Liver (tissue), 8 donors: ENCODE measurements at regions not wholly inside any gene's neighbourhood (a gene's known extent, or its start where the extent isn't known, plus 50 kb on each side); places are given as distances from the start of the nearest gene placed in this dataset.

ENCODE experiments used
- DNase-seq: peaks from one replicate; pipeline ENCODE4 v3.0.0-alpha.2; 2017; ENCODE audit warnings: low spot score
- H3K27ac ChIP-seq, 2 donors: one replicate each; pipeline ENCODE4 v1.7.0; 2013; ENCODE audit warnings: inconsistent platforms in 2 of 2, low read length in 2 of 2, control low read depth in 1 of 2, low read depth in 1 of 2, mild to moderate bottlenecking in 1 of 2
- H3K27me3 ChIP-seq, 4 donors: one replicate each; pipeline versions ENCODE4 v1.6.1 to v1.7.0; 2013; ENCODE audit warnings: low read length in 3 of 4, inconsistent platforms in 1 of 4, mild to moderate bottlenecking in 1 of 4, moderate library complexity in 1 of 4; ENCODE audit not compliant: control insufficient read depth in 4 of 4, insufficient read depth in 4 of 4
- H3K36me3 ChIP-seq, 4 donors: one replicate each; pipeline versions ENCODE4 v1.6.1 to v1.7.0; 2013; ENCODE audit warnings: low read length in 3 of 4, mild to moderate bottlenecking in 3 of 4, low read depth in 1 of 4, moderate library complexity in 1 of 4; ENCODE audit not compliant: control insufficient read depth in 4 of 4, insufficient read depth in 3 of 4
- H3K4me1 ChIP-seq, 4 donors: one replicate each; pipeline versions ENCODE4 v1.6.1 to v1.7.0; 2013; ENCODE audit warnings: low read length in 3 of 4, mild to moderate bottlenecking in 3 of 4, moderate library complexity in 1 of 4; ENCODE audit not compliant: control insufficient read depth in 4 of 4, insufficient read depth in 4 of 4
- H3K4me3 ChIP-seq, 3 donors: one replicate each; pipeline versions ENCODE4 v1.6.1 to v1.7.0; 2013; ENCODE audit warnings: low read length in 3 of 3, control low read depth in 1 of 3, low read depth in 1 of 3, mild to moderate bottlenecking in 1 of 3
- H3K9ac ChIP-seq, 2 donors: one replicate each; pipeline ENCODE4 v1.7.0; 2013; ENCODE audit warnings: low read length in 2 of 2, mild to moderate bottlenecking in 2 of 2, moderate library complexity in 2 of 2, control low read depth in 1 of 2, low read depth in 1 of 2
- H3K9me3 ChIP-seq, 4 donors: one replicate each; pipeline versions ENCODE4 v1.6.1 to v1.7.0; 2013; ENCODE audit warnings: low read length in 3 of 4; ENCODE audit not compliant: control insufficient read depth in 4 of 4
- EGR1 ChIP-seq, 2 donors: IDR thresholded peaks; 2 replicates each; pipeline ENCODE4 v1.6.1; 2016 to 2018; ENCODE audit warnings: antibody characterized with exemption in 2 of 2, low read depth in 2 of 2
- FOXA1 ChIP-seq: IDR thresholded peaks from 2 replicates; pipeline ENCODE4 v1.6.1; 2016; ENCODE audit warnings: antibody characterized with exemption
- FOXA2 ChIP-seq: IDR thresholded peaks from 2 replicates; pipeline ENCODE4 v1.6.1; 2016; ENCODE audit warnings: antibody characterized with exemption
- GABPA ChIP-seq, 2 donors: IDR thresholded peaks in 1 of 2; conservative IDR thresholded peaks in 1 of 2; 2 replicates each; pipeline ENCODE4 v1.6.1; 2016; ENCODE audit warnings: antibody characterized with exemption in 2 of 2, mild to moderate bottlenecking in 1 of 2, moderate library complexity in 1 of 2
- HNF4A ChIP-seq, 2 donors: conservative IDR thresholded peaks; 2 replicates each; pipeline ENCODE4 v1.6.1; 2016; ENCODE audit warnings: antibody characterized with exemption in 2 of 2, mild to moderate bottlenecking in 2 of 2
- HNF4G ChIP-seq: IDR thresholded peaks from 2 replicates; pipeline ENCODE4 v1.6.1; 2016; ENCODE audit warnings: antibody characterized with exemption
- JUND ChIP-seq, 2 donors: IDR thresholded peaks; 2 replicates each; pipeline ENCODE4 v1.6.1; 2016; ENCODE audit warnings: antibody characterized with exemption in 2 of 2
- NR2F2 ChIP-seq: IDR thresholded peaks from 2 replicates; pipeline ENCODE4 v1.6.1; 2016; ENCODE audit warnings: antibody characterized with exemption
- RAD21 ChIP-seq, 2 donors: IDR thresholded peaks; 2 replicates each; pipeline ENCODE4 v1.6.1; 2016; ENCODE audit warnings: antibody characterized with exemption in 2 of 2, mild to moderate bottlenecking in 2 of 2
- RXRA ChIP-seq, 2 donors: IDR thresholded peaks; 2 replicates each; pipeline ENCODE4 v1.6.1; 2017 to 2018; ENCODE audit warnings: antibody characterized with exemption in 2 of 2, mild to moderate bottlenecking in 1 of 2
- SP1 ChIP-seq: IDR thresholded peaks from 2 replicates; pipeline ENCODE4 v1.6.1; 2018; ENCODE audit warnings: antibody characterized with exemption, mild to moderate bottlenecking
- TAF1 ChIP-seq: conservative IDR thresholded peaks from 2 replicates; pipeline ENCODE4 v1.6.1; 2016; ENCODE audit warnings: antibody characterized with exemption, mild to moderate bottlenecking
- ZBTB33 ChIP-seq: IDR thresholded peaks from 2 replicates; pipeline ENCODE4 v1.6.1; 2016; ENCODE audit warnings: antibody characterized with exemption
- WGBS: extraction: QIAGEN DNeasy Blood & Tissue Kit; methylation state at CpG from one replicate; pipeline ENCODE4 v1.1.7; 2013; 5-methylcytosine and 5-hydroxymethylcytosine counted together
- TF ChIP-seq, protein P1 (sequence below): fragments of 150-350 bp; IDR thresholded peaks from 2 replicates; pipeline ENCODE4 v1.5.1; 2017; ENCODE audit warnings: improper control_type of control experiment, low read depth, low read length; ENCODE audit not compliant: missing input control
- TF ChIP-seq, protein P2 (sequence below): IDR thresholded peaks from 2 replicates; pipeline ENCODE4 v1.6.1; 2016; ENCODE audit warnings: antibody characterized with exemption, mild to moderate bottlenecking
- TF ChIP-seq, protein P3 (sequence below): IDR thresholded peaks from 2 replicates; pipeline ENCODE4 v1.6.1; 2016; ENCODE audit warnings: antibody characterized with exemption
- TF ChIP-seq, protein P4 (sequence below): IDR thresholded peaks from 2 replicates; pipeline ENCODE4 v1.6.1; 2016; ENCODE audit warnings: antibody characterized with exemption
- donor health status: healthy.
- donor health status: healthy.
- donor health status: healthy.
- donor health status: healthy.
- donor health status: healthy.

DNA sequence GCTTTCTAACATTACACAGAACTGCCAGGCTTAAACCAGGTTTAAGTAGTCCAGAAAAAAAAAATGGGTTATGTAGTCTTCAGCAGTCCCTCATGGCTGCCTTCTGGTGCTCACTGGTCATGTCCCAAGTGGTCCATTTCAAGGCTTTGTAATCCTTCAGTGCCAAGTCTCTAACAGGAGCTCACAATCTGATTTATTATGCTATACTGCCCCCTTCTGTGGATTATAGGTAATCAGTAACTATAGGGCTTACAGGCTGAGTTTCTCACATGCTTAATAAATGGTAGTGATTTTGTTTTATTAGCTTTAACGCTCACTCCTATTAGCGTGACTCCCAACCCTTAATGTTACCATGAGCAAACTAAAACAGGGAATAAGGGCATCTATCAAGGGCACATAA, 92.5 kb upstream of the EDA2R start:
- WGBS, result 36% methylated on average over 2 of the region's 2 CpGs
- H3K4me3 ChIP-seq, result no peak overlapping the region
- no peaks in the 10 kb centered on the region for H3K4me1 ChIP-seq
- no peak for DNase-seq
- no peak for TF ChIP-seq HNF4A (conservative IDR thresholded peaks at IDR 0.05)
- no peak for TF ChIP-seq NR2F2
- TF ChIP-seq, protein P1, sequence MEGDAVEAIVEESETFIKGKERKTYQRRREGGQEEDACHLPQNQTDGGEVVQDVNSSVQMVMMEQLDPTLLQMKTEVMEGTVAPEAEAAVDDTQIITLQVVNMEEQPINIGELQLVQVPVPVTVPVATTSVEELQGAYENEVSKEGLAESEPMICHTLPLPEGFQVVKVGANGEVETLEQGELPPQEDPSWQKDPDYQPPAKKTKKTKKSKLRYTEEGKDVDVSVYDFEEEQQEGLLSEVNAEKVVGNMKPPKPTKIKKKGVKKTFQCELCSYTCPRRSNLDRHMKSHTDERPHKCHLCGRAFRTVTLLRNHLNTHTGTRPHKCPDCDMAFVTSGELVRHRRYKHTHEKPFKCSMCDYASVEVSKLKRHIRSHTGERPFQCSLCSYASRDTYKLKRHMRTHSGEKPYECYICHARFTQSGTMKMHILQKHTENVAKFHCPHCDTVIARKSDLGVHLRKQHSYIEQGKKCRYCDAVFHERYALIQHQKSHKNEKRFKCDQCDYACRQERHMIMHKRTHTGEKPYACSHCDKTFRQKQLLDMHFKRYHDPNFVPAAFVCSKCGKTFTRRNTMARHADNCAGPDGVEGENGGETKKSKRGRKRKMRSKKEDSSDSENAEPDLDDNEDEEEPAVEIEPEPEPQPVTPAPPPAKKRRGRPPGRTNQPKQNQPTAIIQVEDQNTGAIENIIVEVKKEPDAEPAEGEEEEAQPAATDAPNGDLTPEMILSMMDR, result peak; percentile 29
- TF ChIP-seq JUND (IDR thresholded peaks at IDR 0.05), result no peak
- TF ChIP-seq TAF1, result no peak
- TF ChIP-seq, protein P2, sequence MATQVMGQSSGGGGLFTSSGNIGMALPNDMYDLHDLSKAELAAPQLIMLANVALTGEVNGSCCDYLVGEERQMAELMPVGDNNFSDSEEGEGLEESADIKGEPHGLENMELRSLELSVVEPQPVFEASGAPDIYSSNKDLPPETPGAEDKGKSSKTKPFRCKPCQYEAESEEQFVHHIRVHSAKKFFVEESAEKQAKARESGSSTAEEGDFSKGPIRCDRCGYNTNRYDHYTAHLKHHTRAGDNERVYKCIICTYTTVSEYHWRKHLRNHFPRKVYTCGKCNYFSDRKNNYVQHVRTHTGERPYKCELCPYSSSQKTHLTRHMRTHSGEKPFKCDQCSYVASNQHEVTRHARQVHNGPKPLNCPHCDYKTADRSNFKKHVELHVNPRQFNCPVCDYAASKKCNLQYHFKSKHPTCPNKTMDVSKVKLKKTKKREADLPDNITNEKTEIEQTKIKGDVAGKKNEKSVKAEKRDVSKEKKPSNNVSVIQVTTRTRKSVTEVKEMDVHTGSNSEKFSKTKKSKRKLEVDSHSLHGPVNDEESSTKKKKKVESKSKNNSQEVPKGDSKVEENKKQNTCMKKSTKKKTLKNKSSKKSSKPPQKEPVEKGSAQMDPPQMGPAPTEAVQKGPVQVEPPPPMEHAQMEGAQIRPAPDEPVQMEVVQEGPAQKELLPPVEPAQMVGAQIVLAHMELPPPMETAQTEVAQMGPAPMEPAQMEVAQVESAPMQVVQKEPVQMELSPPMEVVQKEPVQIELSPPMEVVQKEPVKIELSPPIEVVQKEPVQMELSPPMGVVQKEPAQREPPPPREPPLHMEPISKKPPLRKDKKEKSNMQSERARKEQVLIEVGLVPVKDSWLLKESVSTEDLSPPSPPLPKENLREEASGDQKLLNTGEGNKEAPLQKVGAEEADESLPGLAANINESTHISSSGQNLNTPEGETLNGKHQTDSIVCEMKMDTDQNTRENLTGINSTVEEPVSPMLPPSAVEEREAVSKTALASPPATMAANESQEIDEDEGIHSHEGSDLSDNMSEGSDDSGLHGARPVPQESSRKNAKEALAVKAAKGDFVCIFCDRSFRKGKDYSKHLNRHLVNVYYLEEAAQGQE, result no peak
- TF ChIP-seq SP1, result no peak
- TF ChIP-seq RAD21 (IDR thresholded peaks at IDR 0.05), result peak; percentile 49 to 74
- TF ChIP-seq, protein P3, sequence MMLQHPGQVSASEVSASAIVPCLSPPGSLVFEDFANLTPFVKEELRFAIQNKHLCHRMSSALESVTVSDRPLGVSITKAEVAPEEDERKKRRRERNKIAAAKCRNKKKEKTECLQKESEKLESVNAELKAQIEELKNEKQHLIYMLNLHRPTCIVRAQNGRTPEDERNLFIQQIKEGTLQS, result no peak
- no peaks in the 10 kb centered on the region for H3K27me3 ChIP-seq
- H3K9me3 ChIP-seq, result no peaks in the 10 kb centered on the region
- no peak overlapping the region for H3K27ac ChIP-seq
- no peak overlapping the region for H3K9ac ChIP-seq
- no peaks in the 10 kb centered on the region for H3K36me3 ChIP-seq

GRCh38 chrX:66728818-66729271, 90.0 kb upstream of the EDA2R start:
- Histone ChIP-seq H3K9me3 (peaks cover 0 to 3% (median 0%) of the 10 kb centered on the region in 4 donors), H3K4me1 (no peaks in the 10 kb centered on the region), H3K27me3 (no peaks in the 10 kb centered on the region), H3K27ac (peak overlapping the region; percentile 54 to 63), H3K36me3 (no peaks in the 10 kb centered on the region), H3K4me3 (peak overlapping the region; percentile 40 to 83 (median 67)), H3K9ac (peak overlapping the region in 1 of 2 donors; percentile 59)
- peak; percentile 40 for DNase-seq
- WGBS, result 2% methylated on average over 21 of the region's 21 CpGs
- TF ChIP-seq, protein P3, result no peak
- TF ChIP-seq, protein P4, sequence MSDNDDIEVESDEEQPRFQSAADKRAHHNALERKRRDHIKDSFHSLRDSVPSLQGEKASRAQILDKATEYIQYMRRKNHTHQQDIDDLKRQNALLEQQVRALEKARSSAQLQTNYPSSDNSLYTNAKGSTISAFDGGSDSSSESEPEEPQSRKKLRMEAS, result no peak
- TF ChIP-seq ZBTB33, result no peak
- no peak for TF ChIP-seq GABPA (IDR thresholded peaks at IDR 0.05 in 1 of 2, conservative IDR thresholded peaks at IDR 0.05 in 1 of 2)
- no peak for TF ChIP-seq JUND (IDR thresholded peaks at IDR 0.05)
- TF ChIP-seq RAD21 (IDR thresholded peaks at IDR 0.05), result peak; percentile 67 to 78
- no peak for TF ChIP-seq NR2F2
- TF ChIP-seq FOXA1, result no peak
- peak in 1 of 2 donors; percentile 19 for TF ChIP-seq HNF4A (conservative IDR thresholded peaks at IDR 0.05)
- TF ChIP-seq, protein P2, result no peak
- peak; percentile 6 for TF ChIP-seq FOXA2
- no peak for TF ChIP-seq EGR1 (IDR thresholded peaks at IDR 0.05; ENCODE audit: low read depth in 2 of 2)
- TF ChIP-seq RXRA (IDR thresholded peaks at IDR 0.05), result peak; percentile 38 to 56
- TF ChIP-seq, protein P1, result peak; percentile 55
- TF ChIP-seq HNF4G, result no peak
- no peak for TF ChIP-seq SP1
- no peak for TF ChIP-seq TAF1
